Cardiac muscle cell (in vitro differentiated cells and primary cell): ENCODE measurements at regions not wholly inside any gene's neighbourhood (a gene's known extent, or its start where the extent isn't known, plus 50 kb on each side); places are given as distances from the start of the nearest gene placed in this dataset.

Source experiments
- DNase-seq, 2 donors: peaks; one replicate each; pipeline versions ENCODE4 v3.0.0 to v3.0.0-alpha.2; 2010 to 2017; ENCODE audit warnings: low read depth in 1 of 2, low spot score in 1 of 2
- H3K27ac ChIP-seq: fragments of 200-600 bp; sonication (generic); 2 replicates; pipeline ENCODE4 v1.5.1; 2016
- H3K27me3 ChIP-seq: fragments of 200-600 bp; sonication (generic); 2 replicates; pipeline ENCODE4 v1.6.0; 2016; ENCODE audit warnings: control low read depth
- H3K36me3 ChIP-seq: fragments of 200-600 bp; sonication (generic); 2 replicates; pipeline ENCODE4 v1.5.1; 2016; ENCODE audit warnings: control low read depth
- H3K4me1 ChIP-seq: fragments of 200-600 bp; sonication (generic); 2 replicates; pipeline ENCODE4 v1.8.1; 2017; ENCODE audit warnings: low read depth, mild to moderate bottlenecking, mixed run types
- H3K4me3 ChIP-seq: fragments of 200-600 bp; sonication (generic); 2 replicates; pipeline ENCODE4 v1.5.1; 2016; ENCODE audit warnings: mild to moderate bottlenecking
- H3K9me3 ChIP-seq: fragments of 200-600 bp; sonication (generic); 2 replicates; pipeline ENCODE4 v1.5.1; 2017; ENCODE audit warnings: low read depth, mild to moderate bottlenecking, control low read depth
- CTCF ChIP-seq: IDR thresholded peaks from 2 replicates; pipeline ENCODE4 v1.5.1; 2012; ENCODE audit warnings: low read depth, mild to moderate bottlenecking, low read length

DNA sequence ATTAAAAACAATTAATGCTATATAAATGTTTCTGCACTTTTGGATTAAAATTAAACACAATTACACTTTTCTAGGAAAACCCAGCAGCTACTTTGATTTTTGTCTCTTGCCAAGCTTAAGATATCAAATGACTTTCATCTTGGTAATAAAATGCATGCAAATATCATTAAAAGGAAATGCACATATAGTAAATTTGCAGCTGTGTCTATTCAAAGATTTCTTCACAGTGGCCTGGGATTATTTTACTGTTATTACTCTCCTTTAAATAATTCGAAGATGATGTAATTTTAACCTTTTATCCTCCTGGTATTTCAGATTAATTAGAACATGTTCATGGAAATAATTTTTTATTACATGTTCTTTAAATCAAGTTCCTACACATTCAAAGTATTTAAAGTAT, 529.5 kb upstream of the RGMB start:
- no peak for DNase-seq
- Histone ChIP-seq H3K27ac (no peak overlapping the region), H3K27me3 (no peaks in the 10 kb centered on the region), H3K4me1 (no peaks in the 10 kb centered on the region), H3K36me3 (no peaks in the 10 kb centered on the region), H3K9me3 (no peaks in the 10 kb centered on the region), H3K4me3 (no peak overlapping the region)
- no peak for TF ChIP-seq CTCF

DNA sequence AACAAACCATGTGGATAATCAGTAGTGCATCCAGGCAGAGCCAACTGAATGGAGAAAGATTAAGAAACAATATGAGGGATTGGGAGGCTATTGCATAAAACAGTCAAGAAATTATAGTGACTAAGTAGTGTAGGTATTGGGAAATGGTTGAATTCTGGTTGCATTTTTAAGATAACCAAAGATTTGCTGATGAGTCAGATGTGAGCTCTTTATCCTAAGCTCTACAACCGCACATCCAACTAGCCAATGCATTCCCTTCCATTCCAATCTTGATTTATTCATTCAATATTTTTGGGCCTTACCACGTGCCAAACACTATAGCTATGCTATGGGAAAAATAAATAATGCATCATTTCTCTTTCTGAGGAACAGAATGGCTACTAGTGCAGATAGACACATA, 524.5 kb upstream of the RGMB start:
- Histone ChIP-seq H3K27ac (no peak overlapping the region), H3K9me3 (no peaks in the 10 kb centered on the region), H3K4me1 (no peaks in the 10 kb centered on the region), H3K36me3 (no peaks in the 10 kb centered on the region), H3K27me3 (no peaks in the 10 kb centered on the region), H3K4me3 (no peak overlapping the region)
- DNase-seq, result peak in 1 of 2 donors; percentile 91
- no peak for TF ChIP-seq CTCF

- no peak for DNase-seq
- H3K4me1 ChIP-seq, result no peaks in the 10 kb centered on the region
- no peaks in the 10 kb centered on the region for H3K9me3 ChIP-seq
- H3K27ac ChIP-seq, result no peak overlapping the region
- H3K27me3 ChIP-seq, result no peaks in the 10 kb centered on the region
- H3K4me3 ChIP-seq, result no peak overlapping the region
- no peaks in the 10 kb centered on the region for H3K36me3 ChIP-seq
- TF ChIP-seq CTCF, result no peak
These were observed 514.5 kb upstream of the RGMB start for GRCh38 chr5:98258939-98259338.

GRCh38 chr5:98259595-98259994, 513.9 kb upstream of the RGMB start:
- H3K4me1 ChIP-seq, result no peaks in the 10 kb centered on the region
- no peaks in the 10 kb centered on the region for H3K27me3 ChIP-seq
- DNase-seq, result no peak
- no peaks in the 10 kb centered on the region for H3K36me3 ChIP-seq
- no peak overlapping the region for H3K4me3 ChIP-seq
- no peak overlapping the region for H3K27ac ChIP-seq
- TF ChIP-seq CTCF, result no peak
- no peaks in the 10 kb centered on the region for H3K9me3 ChIP-seq

DNA sequence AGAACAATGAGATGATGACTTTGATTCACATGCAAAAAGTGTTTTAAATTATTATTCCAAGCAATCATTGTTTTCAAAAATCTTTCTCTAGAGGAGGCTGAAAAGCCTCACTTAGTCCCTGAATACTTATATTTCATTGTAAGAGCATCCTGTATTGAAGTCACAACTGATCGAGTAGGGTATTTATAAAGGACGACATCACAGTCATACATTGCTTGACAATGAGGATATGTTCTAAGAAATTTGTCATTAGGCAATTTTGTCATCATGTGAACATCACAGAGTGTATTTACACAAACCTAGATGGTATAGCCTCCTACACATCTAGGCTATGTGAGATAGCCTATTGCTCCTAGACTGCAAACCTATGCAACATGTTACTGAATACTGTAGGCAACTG, 510.4 kb upstream of the RGMB start:
- no peak for TF ChIP-seq CTCF
- no peaks in the 10 kb centered on the region for H3K36me3 ChIP-seq
- DNase-seq, result no peak
- no peaks in the 10 kb centered on the region for H3K27me3 ChIP-seq
- no peak overlapping the region for H3K27ac ChIP-seq
- H3K4me1 ChIP-seq, result no peaks in the 10 kb centered on the region
- no peaks in the 10 kb centered on the region for H3K9me3 ChIP-seq
- H3K4me3 ChIP-seq, result no peak overlapping the region
